Panc1 (cell line): ENCODE measurements at regions not wholly inside any gene's neighbourhood (a gene's known extent, or its start where the extent isn't known, plus 50 kb on each side); places are given as distances from the start of the nearest gene placed in this dataset.
A peak's percentile ranks its signal among the peaks of the same experiment; 100 is the strongest.

Source experiments
- CTCF ChIP-seq: fragments of 450-650 bp; IDR thresholded peaks from 2 replicates; pipeline ENCODE4 v1.5.1; 2017; ENCODE audit warnings: mild to moderate bottlenecking
- POLR2AphosphoS5 ChIP-seq: IDR thresholded peaks from 2 replicates; pipeline ENCODE4 v1.6.1; 2012; ENCODE audit warnings: mild to moderate bottlenecking, low read depth, low read length, moderate library complexity

DNA sequence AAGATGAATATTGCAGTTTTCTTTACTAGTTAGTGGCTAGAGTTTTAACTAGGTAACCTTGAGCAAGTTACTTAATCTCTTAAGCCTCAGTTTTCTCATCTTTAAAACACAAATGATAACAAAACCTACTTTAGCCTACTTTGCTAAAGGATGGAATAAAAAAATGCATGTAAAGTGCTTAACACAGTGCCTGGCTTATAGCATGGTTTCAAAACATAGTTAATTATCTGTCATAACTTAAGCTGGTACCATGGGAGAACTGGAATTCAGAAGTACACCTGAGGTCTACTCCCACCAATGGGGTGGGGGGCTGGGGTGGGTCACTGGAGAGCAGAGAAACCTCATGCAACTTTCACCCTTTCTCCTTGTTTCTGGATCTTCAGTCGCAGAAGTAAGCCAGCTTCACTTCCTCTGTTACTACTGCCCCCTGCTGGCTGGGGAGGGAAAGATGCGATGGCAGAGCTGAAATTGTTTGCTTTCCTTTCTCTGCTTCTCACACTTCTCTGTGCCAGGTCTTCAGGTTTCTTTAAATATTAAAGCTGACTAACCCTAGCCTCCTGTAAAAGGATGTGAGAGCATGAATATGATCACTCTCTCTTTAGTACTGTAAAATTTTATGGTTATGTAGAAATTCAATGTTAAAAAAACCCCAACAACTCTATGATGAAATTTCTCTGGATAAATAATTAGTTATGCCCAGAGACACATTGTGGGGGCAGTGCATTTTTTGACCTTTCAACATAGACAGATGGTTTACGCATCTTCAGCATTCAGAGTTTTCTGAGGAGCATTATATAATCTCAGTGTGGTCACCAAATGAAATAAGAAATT, 324.2 kb downstream of the HLX start:
- TF ChIP-seq CTCF (peak; percentile 90), POLR2AphosphoS5 (no peak)
